ENCODE measurements at regions not wholly inside any gene's neighbourhood (a gene's known extent, or its start where the extent isn't known, plus 50 kb on each side); places are given as distances from the start of the nearest gene placed in this dataset.

DNA sequence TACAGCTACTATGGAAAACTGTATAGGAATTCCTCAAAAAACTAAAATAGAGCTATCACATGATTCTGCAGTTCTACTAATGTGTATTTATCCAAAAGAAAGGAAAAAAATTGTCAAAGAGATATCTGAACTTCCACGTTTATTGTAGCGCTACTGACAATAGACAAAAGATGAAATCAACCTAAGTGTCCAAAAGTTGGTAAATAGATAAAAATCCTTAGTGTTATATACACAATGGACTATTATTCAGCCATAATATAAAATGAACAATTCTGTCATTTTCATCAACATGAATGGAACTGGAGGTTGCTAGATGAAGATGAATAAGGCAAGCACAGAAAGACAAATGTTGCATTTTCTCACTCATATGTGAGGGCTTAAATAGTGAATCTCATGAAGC lies 1492.1 kb downstream of the MRPL39 start:
- Histone ChIP-seq H3K4me2 (ENCODE audit: low read depth, low read length) (no peak overlapping the region), H3K9ac (ENCODE audit: low read length) (no peak overlapping the region), H3K27ac (ENCODE audit: low read length) (no peak overlapping the region), H4K20me1 (ENCODE audit: insufficient read depth, low read length) (no peaks in the 10 kb centered on the region), H2AFZ (ENCODE audit: low read length) (no peak overlapping the region), H3K9me3 (replicated peaks; ENCODE audit: insufficient read depth, low read length) (no peaks in the 10 kb centered on the region), H3K4me1 (ENCODE audit: low read length) (no peaks in the 10 kb centered on the region), H3K9me2 (replicated peaks; ENCODE audit: insufficient read depth, low read length) (no peaks in the 10 kb centered on the region), H3K36me3 (replicated peaks; ENCODE audit: insufficient read depth, low read length) (no peaks in the 10 kb centered on the region), H3F3A (ENCODE audit: insufficient read depth, low read length) (no peaks in the 10 kb centered on the region), H3K79me2 (ENCODE audit: low read length) (no peaks in the 10 kb centered on the region), H3K27me3 (replicated peaks; ENCODE audit: insufficient read depth, low read length) (no peaks in the 10 kb centered on the region), H3K4me3 (ENCODE audit: low read length) (no peak overlapping the region)
- DNase-seq: no peak
- TF ChIP-seq EZH2 (optimal IDR thresholded peaks at IDR 0.05; ENCODE audit: low read depth, low read length): no peak
- TF ChIP-seq, protein P1, sequence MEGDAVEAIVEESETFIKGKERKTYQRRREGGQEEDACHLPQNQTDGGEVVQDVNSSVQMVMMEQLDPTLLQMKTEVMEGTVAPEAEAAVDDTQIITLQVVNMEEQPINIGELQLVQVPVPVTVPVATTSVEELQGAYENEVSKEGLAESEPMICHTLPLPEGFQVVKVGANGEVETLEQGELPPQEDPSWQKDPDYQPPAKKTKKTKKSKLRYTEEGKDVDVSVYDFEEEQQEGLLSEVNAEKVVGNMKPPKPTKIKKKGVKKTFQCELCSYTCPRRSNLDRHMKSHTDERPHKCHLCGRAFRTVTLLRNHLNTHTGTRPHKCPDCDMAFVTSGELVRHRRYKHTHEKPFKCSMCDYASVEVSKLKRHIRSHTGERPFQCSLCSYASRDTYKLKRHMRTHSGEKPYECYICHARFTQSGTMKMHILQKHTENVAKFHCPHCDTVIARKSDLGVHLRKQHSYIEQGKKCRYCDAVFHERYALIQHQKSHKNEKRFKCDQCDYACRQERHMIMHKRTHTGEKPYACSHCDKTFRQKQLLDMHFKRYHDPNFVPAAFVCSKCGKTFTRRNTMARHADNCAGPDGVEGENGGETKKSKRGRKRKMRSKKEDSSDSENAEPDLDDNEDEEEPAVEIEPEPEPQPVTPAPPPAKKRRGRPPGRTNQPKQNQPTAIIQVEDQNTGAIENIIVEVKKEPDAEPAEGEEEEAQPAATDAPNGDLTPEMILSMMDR (IDR thresholded peaks at IDR 0.05; ENCODE audit: low read length): no peak
- no peak for TF ChIP-seq EZH2phosphoT487 (IDR thresholded peaks at IDR 0.05; ENCODE audit: low read length)

DNA sequence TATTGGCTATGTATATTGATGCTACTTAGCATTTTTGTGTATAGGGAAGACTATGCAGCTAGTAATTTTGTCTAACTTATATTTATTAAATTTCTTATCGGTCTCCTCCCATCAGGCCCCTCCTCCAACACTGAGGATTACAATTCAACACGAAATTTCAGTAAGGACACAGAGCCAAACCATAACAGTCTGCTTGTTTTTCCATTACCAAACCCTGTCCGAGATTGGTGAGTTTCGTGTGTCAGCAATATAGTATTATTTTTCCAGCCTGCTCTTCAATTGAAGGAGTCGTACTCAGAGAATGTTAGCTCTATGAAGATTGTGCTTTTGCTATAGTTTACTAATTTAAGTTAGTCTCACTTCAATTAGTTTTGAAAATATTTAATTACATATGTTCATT lies 1495.3 kb downstream of the MRPL39 start:
- TF ChIP-seq EZH2 (optimal IDR thresholded peaks at IDR 0.05; ENCODE audit: low read depth, low read length): no peak
- TF ChIP-seq, protein P1 (IDR thresholded peaks at IDR 0.05; ENCODE audit: low read length): no peak
- no peak for TF ChIP-seq EZH2phosphoT487 (IDR thresholded peaks at IDR 0.05; ENCODE audit: low read length)
- no peak overlapping the region for H3K27ac ChIP-seq (ENCODE audit: low read length)

DNA sequence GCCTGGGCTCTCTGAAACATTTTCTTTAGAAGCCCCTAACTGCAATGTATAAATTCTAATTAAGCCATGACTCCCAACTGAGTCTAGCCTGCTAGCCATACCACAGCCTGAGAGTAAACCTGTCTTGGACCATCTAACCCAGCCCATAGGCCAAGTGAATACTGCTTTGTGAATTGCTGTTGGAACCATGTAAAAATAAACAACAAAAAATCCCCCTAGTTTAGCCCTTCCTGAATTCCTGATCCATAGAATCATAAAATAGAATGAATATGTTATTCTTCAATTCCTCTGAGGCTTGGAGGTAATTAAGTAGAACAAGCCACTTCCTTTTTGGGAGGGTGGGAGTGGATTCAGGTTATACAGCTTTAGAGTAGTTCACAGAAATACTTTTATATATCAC lies 1496.4 kb downstream of the MRPL39 start:
- H2AFZ ChIP-seq (ENCODE audit: low read length): no peak overlapping the region
- H3K4me2 ChIP-seq (ENCODE audit: low read depth, low read length): no peak overlapping the region
- H3K27ac ChIP-seq (ENCODE audit: low read length): no peak overlapping the region
- TF ChIP-seq EZH2 (optimal IDR thresholded peaks at IDR 0.05; ENCODE audit: low read depth, low read length): no peak
- no peak for TF ChIP-seq EZH2phosphoT487 (IDR thresholded peaks at IDR 0.05; ENCODE audit: low read length)
- TF ChIP-seq, protein P1 (IDR thresholded peaks at IDR 0.05; ENCODE audit: low read length): no peak
- no peak overlapping the region for H3K9ac ChIP-seq (ENCODE audit: low read length)
- no peaks in the 10 kb centered on the region for H3F3A ChIP-seq (ENCODE audit: insufficient read depth, low read length)
- H3K4me1 ChIP-seq (ENCODE audit: low read length): no peaks in the 10 kb centered on the region
- H3K36me3 ChIP-seq (replicated peaks; ENCODE audit: insufficient read depth, low read length): no peaks in the 10 kb centered on the region
- H3K9me2 ChIP-seq (replicated peaks; ENCODE audit: insufficient read depth, low read length): no peaks in the 10 kb centered on the region
- H4K20me1 ChIP-seq (ENCODE audit: insufficient read depth, low read length): no peaks in the 10 kb centered on the region
- no peaks in the 10 kb centered on the region for H3K27me3 ChIP-seq (replicated peaks; ENCODE audit: insufficient read depth, low read length)
- no peak for DNase-seq
- no peak overlapping the region for H3K4me3 ChIP-seq (ENCODE audit: low read length)
- no peaks in the 10 kb centered on the region for H3K9me3 ChIP-seq (replicated peaks; ENCODE audit: insufficient read depth, low read length)
- no peaks in the 10 kb centered on the region for H3K79me2 ChIP-seq (ENCODE audit: low read length)

More for the DNA sequence above, 1495.3 kb downstream of the MRPL39 start:
- no peaks in the 10 kb centered on the region for H3K9me3 ChIP-seq (replicated peaks; ENCODE audit: insufficient read depth, low read length)
- no peak for DNase-seq
- H4K20me1 ChIP-seq (ENCODE audit: insufficient read depth, low read length): no peaks in the 10 kb centered on the region
- H3F3A ChIP-seq (ENCODE audit: insufficient read depth, low read length): no peaks in the 10 kb centered on the region
- no peaks in the 10 kb centered on the region for H3K36me3 ChIP-seq (replicated peaks; ENCODE audit: insufficient read depth, low read length)
- H3K9ac ChIP-seq (ENCODE audit: low read length): no peak overlapping the region
- H3K9me2 ChIP-seq (replicated peaks; ENCODE audit: insufficient read depth, low read length): no peaks in the 10 kb centered on the region
- no peak overlapping the region for H2AFZ ChIP-seq (ENCODE audit: low read length)
- H3K79me2 ChIP-seq (ENCODE audit: low read length): no peaks in the 10 kb centered on the region
- H3K4me1 ChIP-seq (ENCODE audit: low read length): no peaks in the 10 kb centered on the region
- H3K4me3 ChIP-seq (ENCODE audit: low read length): no peak overlapping the region
- no peak overlapping the region for H3K4me2 ChIP-seq (ENCODE audit: low read depth, low read length)
- H3K27me3 ChIP-seq (replicated peaks; ENCODE audit: insufficient read depth, low read length): no peaks in the 10 kb centered on the region
